GM21576 (cell line): ENCODE measurements at regions not wholly inside any gene's neighbourhood (a gene's known extent, or its start where the extent isn't known, plus 50 kb on each side); places are given as distances from the start of the nearest gene placed in this dataset.
"Not testable (repeated sequence)": the region's sequence is repeated elsewhere in the genome, so short reads cannot be mapped to it uniquely, and the experiment has no call there.

Experiments used
- ATAC-seq: cut with Tn5 transposase; IDR thresholded peaks from one replicate; pipeline ENCODE4 v1.9.1; 2021; ENCODE audit warnings: mild to moderate bottlenecking, moderate library complexity; ENCODE audit not compliant: unreplicated experiment

DNA sequence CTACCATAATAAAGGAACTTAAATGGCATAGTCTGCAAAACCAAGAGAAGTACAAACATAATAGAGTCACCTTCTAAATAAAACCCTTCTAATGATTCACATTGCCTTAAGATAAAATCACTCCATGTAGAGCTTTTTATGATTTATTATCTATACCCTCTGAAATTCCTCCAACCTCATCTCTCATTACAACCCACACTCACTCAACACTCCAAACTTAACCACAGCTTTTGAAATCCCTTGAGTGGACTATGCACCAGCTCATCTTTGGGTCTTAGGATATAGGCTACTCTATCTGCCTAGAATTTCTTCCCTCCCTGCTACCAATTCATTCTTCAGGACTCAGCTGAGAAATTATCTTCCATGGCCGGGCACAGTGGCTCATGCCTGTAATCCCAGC is 122.5 kb downstream of the CETN3 start:
- no peak for ATAC-seq

DNA sequence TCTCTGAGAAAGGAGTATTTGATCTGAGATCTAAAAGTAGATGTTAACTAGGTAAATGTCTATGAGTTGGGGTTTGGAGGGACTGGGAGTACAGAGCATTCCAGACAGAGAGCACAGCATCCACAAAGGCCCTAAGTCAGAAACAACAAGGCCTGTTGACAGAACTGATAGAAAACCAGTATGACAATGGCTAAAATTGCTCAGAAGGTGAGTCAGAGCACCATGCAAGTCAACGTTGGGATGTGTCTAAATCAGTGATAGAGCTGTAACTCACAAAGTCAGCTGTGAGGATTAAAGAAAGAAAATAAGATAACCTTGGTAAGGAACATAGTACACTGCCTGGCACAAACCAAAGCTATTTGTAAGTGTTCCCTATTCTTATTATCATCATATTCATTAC is 124.0 kb downstream of the CETN3 start:
- no peak for ATAC-seq

DNA sequence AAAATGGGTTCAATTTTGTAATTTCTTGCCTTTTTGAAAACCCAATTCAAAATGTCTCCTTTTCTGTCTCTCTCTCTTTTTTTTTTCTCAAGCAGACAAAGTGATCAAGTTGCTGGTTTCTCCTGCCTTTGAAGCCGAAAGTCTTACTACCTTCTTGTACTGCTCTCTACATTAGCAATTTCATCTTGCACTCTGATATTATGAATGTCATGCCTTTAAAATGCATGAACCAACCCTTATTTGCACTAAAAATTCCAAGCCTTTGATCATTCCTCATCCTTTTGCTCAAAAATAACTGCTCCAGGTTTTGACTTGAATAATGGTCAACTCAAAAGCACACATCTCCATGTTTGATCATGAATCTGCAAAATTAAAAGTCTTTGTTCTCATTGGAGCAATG is 125.2 kb downstream of the CETN3 start:
- no peak for ATAC-seq

DNA sequence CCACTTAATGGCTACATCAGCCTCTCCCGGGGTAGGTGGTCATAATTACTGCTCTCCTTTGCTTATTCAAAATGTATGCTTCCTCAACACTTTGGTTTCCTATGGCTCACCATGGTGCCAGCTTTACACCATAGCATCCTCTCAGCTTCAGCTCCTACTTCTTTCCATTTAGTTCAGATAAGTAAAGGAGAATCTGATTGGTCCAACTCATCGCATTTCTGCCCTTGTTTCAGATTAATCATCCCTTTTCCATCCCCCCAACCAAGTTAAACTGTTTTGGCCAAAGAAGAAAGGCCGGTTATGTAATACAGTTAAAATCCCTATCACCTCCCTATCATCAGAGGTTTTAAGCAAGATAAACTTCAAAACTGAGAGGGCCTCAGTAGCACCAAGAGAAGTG is 130.5 kb downstream of the CETN3 start:
- ATAC-seq: no peak

DNA sequence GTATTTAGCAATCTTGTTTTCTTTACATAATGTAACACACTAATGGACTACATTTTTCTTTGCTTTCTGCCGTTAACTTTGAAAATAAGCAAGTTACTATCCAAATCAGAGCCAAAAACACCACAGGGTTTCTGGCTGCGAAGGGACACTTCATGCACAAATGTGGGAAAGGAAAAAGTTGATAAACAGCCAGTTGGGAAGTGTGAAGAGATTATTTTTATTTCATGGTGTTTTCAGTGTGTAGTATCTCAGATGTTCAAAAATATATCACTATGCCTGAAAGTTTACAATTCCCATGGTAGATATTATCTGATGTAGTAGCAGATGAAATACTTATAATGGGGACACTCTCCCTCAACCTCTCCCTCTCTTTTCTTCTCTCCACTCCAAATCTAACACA is 135.3 kb downstream of the CETN3 start:
- no peak for ATAC-seq

DNA sequence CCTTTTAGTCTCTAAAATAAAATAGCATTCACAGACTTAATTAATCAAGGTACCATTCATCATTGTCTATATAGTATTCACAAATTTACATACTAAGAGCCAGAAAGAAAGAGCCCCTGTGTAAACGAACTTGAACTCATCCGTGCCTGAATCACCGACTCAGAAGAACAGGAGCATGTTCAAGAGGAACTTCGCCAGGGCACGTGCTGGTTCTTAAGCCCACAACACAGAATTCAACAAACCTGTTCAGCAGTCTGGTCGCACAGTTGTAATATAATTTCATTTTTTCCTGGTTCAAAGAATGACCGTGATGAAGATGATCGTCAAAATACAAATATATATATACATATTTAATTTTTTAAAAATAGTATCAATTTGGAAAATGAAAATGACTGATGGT is 141.9 kb downstream of the CETN3 start:
- ATAC-seq: no peak

DNA sequence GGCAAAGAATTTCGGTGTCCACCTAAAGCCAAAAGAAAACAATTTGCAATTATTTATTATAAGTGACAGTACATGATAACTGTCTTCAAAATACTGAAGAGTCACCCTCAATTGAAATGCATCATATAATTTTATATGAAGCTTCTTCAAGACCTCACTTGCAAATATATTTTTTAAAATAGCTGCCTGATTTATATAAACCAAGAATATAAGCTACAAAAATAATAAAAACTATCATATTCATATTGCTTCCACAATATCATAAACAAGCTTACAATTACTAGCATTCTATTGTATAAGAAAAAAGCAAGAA is 144.1 kb downstream of the CETN3 start:
- ATAC-seq: no peak

DNA sequence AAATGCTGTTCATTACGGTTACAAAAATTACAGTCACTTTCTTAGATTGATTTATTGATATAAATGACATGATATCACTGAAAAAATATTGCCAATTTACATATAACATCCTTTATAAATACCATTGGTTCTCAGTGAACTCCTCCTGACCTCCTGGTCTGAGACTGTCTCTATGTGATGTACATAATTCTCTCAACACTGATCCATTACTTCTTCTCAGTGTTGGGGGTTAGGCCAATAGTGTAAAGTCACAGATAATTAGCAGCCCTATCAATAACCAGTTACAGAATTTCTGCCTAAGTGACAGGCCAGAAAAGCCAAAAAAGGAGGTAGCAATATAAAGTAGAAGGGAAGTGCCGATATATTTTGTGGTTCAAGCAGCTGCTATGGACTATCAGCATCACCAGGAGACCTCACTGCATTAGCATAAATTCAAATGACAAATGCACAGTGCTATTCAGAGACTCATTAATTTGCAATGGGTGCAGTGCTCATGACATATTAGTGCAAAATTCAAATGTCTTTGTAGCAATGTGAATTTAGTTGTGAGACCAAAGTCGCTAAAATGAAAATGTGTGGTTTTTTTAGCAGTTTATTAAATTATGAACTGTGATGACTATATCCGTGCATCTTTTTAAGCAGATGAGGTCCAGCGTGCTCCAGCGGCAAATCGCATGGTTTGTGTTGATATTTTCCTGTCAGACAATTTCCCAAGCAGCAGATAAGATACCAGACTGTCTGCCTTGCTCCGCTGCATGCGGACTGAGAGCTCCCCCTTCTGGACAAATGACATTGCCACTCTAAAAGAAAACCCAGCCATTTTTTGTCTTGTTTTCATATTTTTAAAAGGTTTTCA is 144.6 kb downstream of the CETN3 start:
- peak; percentile 84 for ATAC-seq

DNA sequence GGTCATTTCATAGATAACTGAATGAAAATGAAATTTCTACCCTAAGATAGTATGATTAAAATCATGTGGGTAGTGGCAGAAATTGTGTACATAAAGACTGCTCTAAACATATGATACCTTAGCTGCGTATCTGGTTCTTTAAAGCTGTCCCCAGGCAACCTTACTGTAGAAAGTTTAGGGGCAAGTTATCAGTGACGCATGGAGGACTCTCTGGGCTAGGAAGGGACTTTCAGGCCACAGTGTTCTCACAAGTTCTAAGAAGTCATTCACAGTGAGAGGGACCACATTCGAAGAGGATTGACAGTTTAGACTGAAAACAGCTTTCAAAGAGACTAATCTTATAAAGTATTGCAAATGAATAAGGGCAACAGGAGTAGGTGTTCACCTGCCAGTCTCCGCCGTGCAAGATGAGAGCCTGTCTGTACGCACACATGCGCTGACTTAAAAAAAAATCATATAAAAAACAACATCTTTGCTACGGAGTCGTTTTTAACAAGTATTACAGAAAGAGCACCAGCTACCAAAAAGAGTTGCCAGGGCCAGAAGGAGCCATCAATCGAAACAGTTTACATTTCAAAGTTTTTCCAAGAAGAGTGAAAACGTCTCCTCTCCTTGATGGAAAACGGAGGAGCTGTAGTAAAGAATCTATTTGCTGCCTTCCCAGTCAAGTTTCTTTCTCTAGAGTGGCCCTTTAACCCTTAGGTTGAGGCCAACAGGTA is 146.3 kb downstream of the CETN3 start:
- no peak for ATAC-seq

DNA sequence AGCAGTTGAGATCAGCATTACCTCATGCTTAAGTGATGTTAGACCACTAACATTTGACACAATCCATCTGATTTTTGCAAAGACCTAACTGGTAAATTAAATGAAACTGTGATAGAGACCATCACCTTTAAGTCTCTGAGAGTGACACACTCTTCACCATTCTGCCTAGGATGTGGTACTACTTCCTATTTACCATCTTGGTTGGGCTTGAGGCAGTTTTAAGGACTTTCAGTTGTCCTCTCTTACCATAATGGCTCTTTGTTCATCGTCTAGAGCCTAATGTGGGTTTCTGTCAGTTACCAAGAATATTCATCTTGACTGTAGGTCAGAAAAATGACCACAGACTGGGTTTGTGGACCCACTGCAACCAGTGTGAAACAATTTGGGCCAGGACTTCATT is 158.1 kb downstream of the CETN3 start:
- no peak for ATAC-seq

DNA sequence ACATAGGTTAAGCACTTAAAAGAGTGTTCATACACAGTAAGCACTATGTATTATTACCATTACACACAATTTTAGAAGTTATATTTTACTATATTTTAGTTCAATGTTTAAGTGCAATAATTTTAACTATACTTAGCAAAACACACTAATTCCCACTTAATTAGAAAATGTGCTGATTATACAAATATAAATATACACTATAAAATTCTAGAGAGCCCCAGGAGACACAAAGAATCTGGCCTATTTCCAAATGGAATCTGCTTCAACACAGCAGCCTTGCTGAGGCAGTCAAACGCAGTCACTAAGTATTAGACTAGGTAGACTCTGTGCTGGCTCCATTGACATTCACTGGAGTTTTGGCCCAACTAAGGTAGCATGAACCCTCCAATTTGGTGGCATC is 160.9 kb downstream of the CETN3 start:
- ATAC-seq: no peak

DNA sequence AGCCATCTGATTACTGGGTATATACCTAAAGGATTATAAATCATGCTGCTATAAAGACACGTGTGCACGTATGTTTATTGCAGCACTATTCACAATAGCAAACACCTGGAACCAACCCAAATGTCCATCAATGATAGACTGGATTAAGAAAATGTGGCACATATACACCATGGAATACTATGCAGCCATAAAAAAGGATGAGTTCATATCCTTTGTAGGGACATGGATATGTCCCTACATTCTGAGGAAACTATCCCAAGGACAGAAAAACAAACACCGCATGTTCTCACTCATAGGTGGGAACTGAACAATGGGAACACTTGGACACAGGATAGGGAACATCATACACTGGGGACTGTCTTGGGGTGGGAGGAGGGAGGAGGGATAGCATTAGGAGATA is 165.7 kb downstream of the CETN3 start:
- ATAC-seq: not testable (repeated sequence)

DNA sequence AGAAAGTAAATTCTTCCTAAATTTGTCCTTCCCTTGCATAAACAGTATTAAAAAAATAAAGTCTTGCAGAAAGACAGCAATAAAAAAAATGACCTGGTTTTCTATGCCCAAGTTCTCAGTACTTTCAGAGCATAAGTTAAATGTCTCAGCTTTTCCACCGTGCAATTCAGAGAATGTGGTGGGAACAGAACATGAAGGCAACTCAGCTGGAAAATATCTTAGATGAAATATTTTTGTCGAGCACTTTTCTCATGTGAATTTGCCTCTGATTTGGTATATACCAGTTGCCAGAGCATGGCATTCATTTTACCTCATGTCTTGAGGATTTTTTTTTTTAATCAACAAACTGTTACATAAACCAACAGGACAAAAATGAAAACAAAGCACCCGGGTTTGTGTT is 176.1 kb downstream of the CETN3 start:
- ATAC-seq: no peak

DNA sequence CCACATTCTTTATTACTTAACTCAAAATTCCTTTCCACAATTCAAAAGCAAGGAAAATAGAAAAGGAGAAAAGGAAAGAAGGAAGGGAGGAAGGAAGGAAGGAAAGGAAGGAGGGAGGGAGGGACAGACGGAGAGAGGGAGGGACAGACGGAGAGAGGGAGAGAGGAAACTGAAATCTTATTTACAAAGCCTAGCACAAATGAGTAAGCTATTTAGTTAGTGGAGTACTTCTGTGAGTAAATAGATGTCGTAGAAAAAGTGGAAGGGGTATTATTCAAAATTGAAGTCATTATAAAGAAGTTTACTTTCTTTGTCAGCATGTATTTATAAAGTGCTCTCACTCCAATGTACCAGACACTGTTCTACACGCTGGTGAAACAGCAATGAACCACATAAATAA is 177.9 kb downstream of the CETN3 start:
- ATAC-seq: no peak

DNA sequence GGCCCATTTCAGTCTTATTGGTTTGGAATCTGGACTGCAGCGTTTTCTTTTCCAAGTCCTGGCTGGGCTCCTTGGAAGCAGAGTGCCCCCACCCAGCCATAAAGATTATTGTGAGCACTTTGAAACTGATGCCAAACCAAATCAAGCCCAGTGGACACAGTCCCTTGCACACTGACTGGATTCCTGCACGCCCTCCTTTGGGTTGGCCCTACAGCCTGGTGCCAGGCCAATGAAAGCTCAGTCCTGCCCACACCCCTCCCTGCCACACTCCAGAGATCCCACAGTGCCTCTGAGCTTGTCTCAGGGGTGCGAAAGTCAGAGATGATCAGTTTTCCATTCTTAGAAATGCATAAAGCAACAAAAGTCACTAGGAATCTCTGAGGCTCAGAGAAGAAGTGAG is 181.9 kb downstream of the CETN3 start:
- no peak for ATAC-seq

DNA sequence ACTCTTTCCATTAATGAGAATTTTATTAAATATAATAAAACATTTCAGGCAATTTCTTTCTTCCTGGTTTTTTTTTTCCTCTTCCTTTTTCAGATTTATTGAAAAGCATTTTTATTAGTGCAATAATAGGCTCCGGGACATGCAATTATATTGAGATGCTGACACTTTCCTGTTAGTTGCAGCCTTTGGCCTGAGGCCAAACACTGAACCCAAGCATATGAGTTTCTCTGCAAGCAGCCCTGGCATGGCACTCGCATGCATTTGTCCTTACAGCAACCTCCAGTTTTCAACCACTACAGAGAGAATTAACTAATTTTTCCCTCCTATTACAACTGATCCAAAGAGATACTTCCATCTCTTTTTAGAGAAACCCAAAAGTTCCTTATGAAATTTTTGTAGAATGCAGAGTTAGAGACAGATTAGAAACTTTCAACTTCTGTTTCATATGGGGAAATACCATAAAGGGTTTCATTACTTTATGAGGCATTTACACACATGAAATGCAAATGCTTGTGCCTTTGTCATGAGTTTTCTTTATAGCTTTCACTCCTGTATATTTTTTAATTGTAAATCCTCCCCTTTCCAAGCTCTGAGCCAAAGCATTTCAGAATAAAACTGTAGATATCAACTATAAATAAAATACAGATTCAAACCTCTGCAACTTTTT is 183.0 kb downstream of the CETN3 start:
- no peak for ATAC-seq

DNA sequence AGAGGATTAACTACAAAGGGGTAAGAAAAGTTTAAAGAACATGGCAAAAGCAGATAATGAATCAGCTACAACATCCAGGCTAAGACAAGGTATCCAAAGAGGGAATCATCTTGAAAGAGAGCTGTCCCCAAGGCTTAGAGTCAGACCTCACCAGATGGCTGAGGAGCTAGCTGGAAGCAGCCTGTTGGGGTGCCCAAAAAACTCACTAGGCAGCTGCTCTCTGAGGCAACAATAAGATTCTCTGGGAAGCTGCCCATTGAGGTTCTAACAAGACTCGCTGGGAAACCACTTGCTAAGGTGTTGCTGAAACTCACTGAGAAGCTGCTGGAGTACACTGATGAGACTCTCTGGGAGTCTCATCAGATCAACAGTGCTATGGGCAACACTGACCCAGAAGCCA is 185.2 kb downstream of the CETN3 start:
- ATAC-seq: no peak

DNA sequence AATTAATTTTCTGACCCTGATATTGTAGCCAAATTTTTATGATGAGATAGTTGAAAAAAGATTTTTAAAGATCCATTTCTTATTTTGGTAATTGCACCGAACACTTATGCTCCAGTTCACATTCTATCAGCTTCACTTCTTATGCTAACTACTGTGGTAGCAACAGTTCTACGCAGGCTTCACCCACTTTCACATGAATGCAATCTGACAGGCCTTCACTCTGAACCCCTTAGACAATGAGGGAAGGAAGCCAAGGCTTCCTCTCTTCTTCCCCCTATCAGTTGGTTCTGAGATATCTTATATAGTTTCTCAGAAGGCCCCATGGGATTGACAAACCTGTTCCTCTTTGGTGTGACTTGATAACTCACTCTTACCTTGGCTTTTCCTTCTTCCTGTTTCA is 185.8 kb downstream of the CETN3 start:
- ATAC-seq: no peak

DNA sequence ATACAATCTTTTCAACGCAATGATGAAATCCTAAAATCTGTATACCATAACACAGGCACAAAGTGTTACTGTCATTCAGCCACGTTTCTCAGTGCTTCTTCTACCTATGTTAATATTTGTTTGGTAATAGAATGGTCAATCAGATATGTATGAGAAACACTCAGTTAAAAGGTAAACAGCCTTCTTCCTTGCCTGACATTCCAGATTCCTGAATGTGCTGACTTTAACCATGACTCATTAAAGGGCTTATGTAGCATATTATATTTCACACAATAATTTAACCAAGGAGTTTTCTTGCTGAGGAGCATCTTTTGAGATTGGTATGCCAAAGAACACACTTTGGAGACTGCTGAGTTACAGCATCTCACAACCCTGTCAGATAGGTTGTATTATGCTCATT is 187.6 kb downstream of the CETN3 start:
- no peak for ATAC-seq

DNA sequence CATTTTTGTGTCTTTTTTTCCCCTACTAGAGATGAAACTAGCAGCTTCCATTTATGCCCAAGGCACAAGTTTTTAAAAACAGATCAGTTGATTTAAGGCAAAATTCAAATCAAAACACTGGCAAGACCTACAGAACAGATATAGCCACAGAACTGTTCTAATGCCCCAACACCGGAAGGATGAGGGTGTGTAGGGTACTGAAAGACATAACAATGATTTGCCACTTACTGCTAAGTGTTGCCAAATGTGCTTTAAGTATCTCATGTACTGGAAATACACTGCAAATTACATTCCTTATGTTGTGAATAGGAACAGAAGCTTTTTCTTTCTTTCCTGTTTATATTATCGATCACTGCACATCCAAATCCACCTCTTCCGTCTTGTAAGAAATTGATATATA is 189.0 kb downstream of the CETN3 start:
- ATAC-seq: no peak

DNA sequence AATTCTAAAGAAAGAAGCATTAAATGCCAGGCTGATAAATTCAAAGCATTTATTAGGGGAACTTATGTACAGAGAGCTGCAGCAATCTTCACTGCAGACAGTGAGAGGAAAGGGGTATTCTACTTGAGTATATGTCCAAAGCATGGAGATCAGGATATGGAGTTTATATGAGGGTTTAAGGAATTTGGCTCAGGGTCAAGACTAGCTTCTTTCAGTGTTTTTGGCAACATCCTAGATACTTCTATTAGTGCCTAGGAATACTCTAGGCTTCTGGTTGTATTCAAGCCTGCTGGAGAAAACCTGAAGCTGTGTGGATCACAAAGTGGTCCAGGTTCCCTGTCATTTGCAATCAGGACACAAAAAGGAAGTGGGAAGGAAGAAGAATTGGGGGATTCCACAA is 194.6 kb downstream of the CETN3 start:
- no peak for ATAC-seq

DNA sequence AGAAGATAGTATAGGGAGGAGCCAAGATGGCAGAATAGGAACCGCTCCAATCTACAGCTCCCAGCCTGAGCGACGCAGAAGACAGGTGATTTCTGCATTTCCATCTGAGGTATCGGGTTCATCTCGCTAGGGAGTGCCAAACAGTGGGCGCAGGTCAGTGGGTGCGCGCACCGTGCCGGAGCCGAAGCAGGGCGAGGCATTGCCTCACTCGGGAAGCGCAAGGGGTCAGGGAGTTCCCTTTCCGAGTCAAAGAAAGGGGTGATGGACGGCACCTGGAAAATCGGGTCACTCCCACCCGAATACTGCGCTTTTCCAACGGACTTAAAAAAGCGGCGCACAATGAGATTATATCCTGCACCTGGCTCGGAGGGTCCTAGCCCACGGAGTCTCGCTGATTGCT is 201.2 kb downstream of the CETN3 start:
- ATAC-seq: not testable (repeated sequence)
